Esophagus squamous epithelium (tissue), 5 donors: ENCODE measurements at regions not wholly inside any gene's neighbourhood (a gene's known extent, or its start where the extent isn't known, plus 50 kb on each side); places are given as distances from the start of the nearest gene placed in this dataset.
"Not testable (repeated sequence)": the region's sequence is repeated elsewhere in the genome, so short reads cannot be mapped to it uniquely, and the experiment has no call there.

Experiments
- DNase-seq: peaks from one replicate; lab custom pipeline; 2025; lab: John Stamatoyannopoulos, UW
- H3K27ac ChIP-seq, 4 donors: fragments of 200-600 bp; sonication (generic); one replicate each; pipeline ENCODE4 v1.5.1; 2016 to 2019; ENCODE audit warnings: mild to moderate bottlenecking in 1 of 4
- H3K27me3 ChIP-seq, 4 donors: fragments of 200-600 bp; sonication (generic); 1 replicate in 3 of 4; 2 replicates in 1 of 4; pipeline versions ENCODE4 v1.5.1 to v1.6.0; 2017 to 2021; ENCODE audit warnings: antibody characterized with exemption in 1 of 4
- H3K36me3 ChIP-seq, 3 donors: fragments of 200-600 bp; sonication (generic); one replicate each; pipeline ENCODE4 v1.5.1; 2016 to 2019
- H3K4me1 ChIP-seq, 3 donors: fragments of 200-600 bp; sonication (generic); one replicate each; pipeline ENCODE4 v1.5.1; 2017 to 2019
- H3K4me3 ChIP-seq, 4 donors: fragments of 200-600 bp; sonication (generic); 1 replicate in 3 of 4; 2 replicates in 1 of 4; pipeline ENCODE4 v1.5.1; 2016 to 2019; ENCODE audit warnings: mild to moderate bottlenecking in 2 of 4, moderate library complexity in 1 of 4
- H3K9me3 ChIP-seq, 3 donors: fragments of 200-600 bp; sonication (generic); one replicate each; pipeline ENCODE4 v1.5.1; 2016 to 2019
- POLR2A ChIP-seq, 4 donors: fragments of 450-650 bp; IDR thresholded peaks; one replicate each; pipeline ENCODE4 v1.6.1; 2017; ENCODE audit warnings: antibody characterized with exemption in 4 of 4, mild to moderate bottlenecking in 4 of 4, moderate library complexity in 3 of 4
- WGBS, 2 donors: methylation state at CpG; one replicate each; pipeline ENCODE4 v1.1.5; 2018; 5-methylcytosine and 5-hydroxymethylcytosine counted together
- intact Hi-C: fragments of 100-400 bp; cut with DNase I; formaldehyde crosslinking; loops from one replicate; pipeline ENCODE4 v1.15.0; 2022
- TF ChIP-seq, protein P1 (sequence below), 6 experiments: fragments of 450-650 bp in 4 of 6; fragments of 200-600 bp in 2 of 6; sonication (generic) in 2 of 6; IDR thresholded peaks; one replicate each; pipeline ENCODE4 v1.5.1; 2016 to 2019; ENCODE audit warnings: antibody characterized with exemption in 6 of 6, mild to moderate bottlenecking in 4 of 6, moderate library complexity in 4 of 6
- donor health status: DM: yes; HTN: yes; CAD: no.

DNA sequence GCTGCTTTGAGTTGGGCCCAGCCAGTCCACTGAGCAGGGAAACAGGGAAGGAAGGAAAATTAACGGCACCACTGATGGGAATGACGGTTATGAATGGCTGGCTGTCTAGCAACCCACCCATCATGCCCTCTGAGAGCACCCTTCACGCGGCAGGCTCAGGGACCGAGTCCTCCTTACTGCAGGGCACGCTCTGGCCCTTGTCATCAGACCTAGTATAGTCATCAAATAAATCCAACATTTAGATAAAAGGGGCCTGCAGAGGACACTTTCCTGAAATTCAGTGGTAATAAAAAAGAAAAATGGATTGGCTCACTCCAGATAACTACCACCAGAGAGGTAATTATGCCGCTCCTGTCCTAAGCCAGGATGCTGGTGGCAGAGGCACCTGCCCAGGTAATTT, 509.4 kb downstream of the MATN1 start:
- TF ChIP-seq, protein P1, sequence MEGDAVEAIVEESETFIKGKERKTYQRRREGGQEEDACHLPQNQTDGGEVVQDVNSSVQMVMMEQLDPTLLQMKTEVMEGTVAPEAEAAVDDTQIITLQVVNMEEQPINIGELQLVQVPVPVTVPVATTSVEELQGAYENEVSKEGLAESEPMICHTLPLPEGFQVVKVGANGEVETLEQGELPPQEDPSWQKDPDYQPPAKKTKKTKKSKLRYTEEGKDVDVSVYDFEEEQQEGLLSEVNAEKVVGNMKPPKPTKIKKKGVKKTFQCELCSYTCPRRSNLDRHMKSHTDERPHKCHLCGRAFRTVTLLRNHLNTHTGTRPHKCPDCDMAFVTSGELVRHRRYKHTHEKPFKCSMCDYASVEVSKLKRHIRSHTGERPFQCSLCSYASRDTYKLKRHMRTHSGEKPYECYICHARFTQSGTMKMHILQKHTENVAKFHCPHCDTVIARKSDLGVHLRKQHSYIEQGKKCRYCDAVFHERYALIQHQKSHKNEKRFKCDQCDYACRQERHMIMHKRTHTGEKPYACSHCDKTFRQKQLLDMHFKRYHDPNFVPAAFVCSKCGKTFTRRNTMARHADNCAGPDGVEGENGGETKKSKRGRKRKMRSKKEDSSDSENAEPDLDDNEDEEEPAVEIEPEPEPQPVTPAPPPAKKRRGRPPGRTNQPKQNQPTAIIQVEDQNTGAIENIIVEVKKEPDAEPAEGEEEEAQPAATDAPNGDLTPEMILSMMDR (IDR thresholded peaks at IDR 0.05): no peak
- TF ChIP-seq POLR2A (IDR thresholded peaks at IDR 0.05): no peak
- intact Hi-C loops: no loop called here
- peaks cover 0 to 30% (median 0%) of the 10 kb centered on the region in 4 donors for H3K27me3 ChIP-seq
- no peaks in the 10 kb centered on the region for H3K36me3 ChIP-seq
- H3K4me3 ChIP-seq: no peak overlapping the region
- DNase-seq: no peak
- no peaks in the 10 kb centered on the region for H3K4me1 ChIP-seq
- H3K9me3 ChIP-seq: no peaks in the 10 kb centered on the region
- 80 to 86% methylated on average over 5 to 7 of the region's 7 CpGs for WGBS, 2 donors
- H3K27ac ChIP-seq: no peak overlapping the region

DNA sequence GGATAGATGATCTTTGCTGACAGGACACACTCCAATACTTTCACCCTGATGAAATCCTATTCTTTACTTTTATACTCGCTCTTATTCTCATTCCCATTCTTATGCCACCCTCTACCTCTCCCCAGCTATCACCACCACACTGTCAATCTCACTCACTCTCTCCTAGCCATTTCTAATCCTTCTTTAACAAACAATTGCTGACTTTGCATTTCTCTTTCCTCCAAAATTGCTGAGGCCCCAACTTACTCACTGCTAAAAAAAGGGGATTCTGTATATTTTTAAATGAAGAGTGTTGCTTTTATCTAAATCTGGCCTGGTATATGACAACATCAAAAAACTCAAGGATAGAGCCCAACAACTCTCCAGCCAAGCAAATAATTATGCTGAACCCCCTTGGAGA, 515.4 kb downstream of the MATN1 start:
- intact Hi-C loops: not testable (repeated sequence)
- 89 to 90% methylated on average over 1 of the region's 1 CpG for WGBS, 2 donors

DNA sequence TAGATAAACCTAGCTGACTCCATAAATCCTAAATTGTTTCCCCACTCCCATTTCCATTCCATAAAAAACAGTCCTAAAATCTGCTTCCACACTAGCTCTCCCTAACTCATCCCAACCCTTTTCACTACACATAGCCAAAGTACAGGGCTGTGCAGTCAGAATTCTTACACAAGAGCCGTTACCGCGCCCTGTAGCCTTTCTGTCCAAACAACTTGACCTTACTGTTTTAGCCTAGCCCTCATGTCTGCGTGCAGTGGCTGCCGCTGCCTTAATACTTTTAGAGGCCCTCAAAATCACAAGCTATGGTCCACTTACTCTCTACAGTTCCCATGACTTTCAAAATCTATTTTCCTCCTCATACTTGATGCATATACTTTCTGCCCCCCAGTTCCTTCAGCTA, 516.8 kb downstream of the MATN1 start:
- DNase-seq, H3K36me3 ChIP-seq, H3K9me3 ChIP-seq, H3K4me3 ChIP-seq, H3K4me1 ChIP-seq, H3K27ac ChIP-seq, intact Hi-C loops: not testable (repeated sequence)
- peaks cover 0 to 14% (median 0%) of the 10 kb centered on the region in 4 donors for H3K27me3 ChIP-seq
- WGBS, 2 donors: 88 to 93% methylated on average over 5 of the region's 5 CpGs

More for the DNA sequence above, 515.4 kb downstream of the MATN1 start:
- H3K36me3 ChIP-seq, H3K27ac ChIP-seq, H3K4me3 ChIP-seq, H3K4me1 ChIP-seq, DNase-seq, H3K9me3 ChIP-seq: not testable (repeated sequence)
- H3K27me3 ChIP-seq: peaks cover 0 to 23% (median 0%) of the 10 kb centered on the region in 4 donors

DNA sequence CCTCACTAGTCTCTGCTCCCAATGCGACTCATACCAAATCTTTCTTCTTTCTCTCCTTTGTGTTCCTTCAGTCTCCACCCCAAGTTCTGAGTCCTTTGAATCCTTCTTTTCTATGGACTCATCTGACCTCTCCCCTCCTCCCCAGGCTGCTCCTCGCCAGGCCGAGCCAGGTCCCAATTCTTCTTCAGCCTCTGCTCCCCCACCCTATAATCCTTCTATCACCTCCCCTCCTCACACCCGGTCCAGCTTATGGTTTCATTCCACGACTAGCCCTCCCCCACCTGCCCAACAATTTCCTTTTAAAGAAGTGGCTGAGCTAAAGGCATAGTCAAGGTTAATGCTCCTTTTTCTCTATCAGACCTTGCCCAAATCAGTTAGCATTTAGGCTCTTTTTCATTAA, 518.5 kb downstream of the MATN1 start:
- 67 to 71% methylated on average over 5 of the region's 5 CpGs for WGBS, 2 donors
- H3K4me1 ChIP-seq, DNase-seq, H3K27ac ChIP-seq, H3K9me3 ChIP-seq, H3K36me3 ChIP-seq, H3K4me3 ChIP-seq, intact Hi-C loops, H3K27me3 ChIP-seq: not testable (repeated sequence)

DNA sequence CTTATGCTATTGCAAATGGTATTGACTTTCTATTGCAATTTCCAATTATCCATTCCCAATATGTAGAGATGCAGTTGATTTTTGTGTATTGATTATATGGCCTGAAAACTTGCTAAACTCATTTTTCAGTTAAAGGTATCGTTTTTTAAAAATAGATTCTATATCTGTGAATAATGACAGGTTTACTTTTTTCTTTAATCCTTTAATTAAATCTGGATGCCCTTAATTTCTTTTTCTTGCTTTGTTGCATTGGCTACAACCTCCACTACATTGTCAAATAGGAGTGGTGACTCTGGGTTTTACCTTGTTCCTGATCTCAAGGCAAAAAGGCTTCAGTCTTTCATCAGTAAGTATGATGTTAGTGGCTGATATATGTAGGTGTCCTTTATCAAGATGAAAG, 522.4 kb downstream of the MATN1 start:
- intact Hi-C loops: no loop called here
- no peak for TF ChIP-seq POLR2A (IDR thresholded peaks at IDR 0.05)
- TF ChIP-seq, protein P1 (IDR thresholded peaks at IDR 0.05): no peak
- Histone ChIP-seq H3K4me1 (peaks cover 0 to 7% (median 6%) of the 10 kb centered on the region in 3 donors), H3K27ac (no peak overlapping the region), H3K27me3 (peaks cover 0 to 29% (median 0%) of the 10 kb centered on the region in 4 donors), H3K9me3 (no peaks in the 10 kb centered on the region), H3K36me3 (no peaks in the 10 kb centered on the region), H3K4me3 (no peak overlapping the region)
- no peak for DNase-seq
- WGBS, 2 donors: 37 to 52% methylated on average over 1 of the region's 1 CpG

DNA sequence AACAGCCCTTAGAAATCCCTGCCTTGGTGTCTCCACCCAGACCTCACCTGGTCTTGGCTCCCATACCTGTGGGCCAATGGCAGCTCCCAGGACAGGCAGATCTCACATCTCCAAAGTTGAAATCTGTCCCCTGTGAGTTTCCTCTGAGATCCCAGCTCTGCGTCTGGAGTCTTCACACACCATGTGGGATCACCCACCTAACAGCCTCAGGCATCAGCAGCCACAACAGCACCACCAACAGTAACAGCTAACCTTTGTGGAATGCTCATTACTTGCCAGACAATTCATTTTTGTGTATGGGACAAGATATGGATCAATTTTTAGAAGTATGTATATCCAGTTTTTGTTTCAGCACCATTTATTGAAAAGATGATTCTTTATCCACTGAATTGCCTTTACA, 523.2 kb downstream of the MATN1 start:
- Histone ChIP-seq H3K4me3 (no peak overlapping the region), H3K36me3 (no peaks in the 10 kb centered on the region), H3K4me1 (peaks cover 0 to 7% (median 6%) of the 10 kb centered on the region in 3 donors), H3K9me3 (no peaks in the 10 kb centered on the region), H3K27me3 (peaks cover 0 to 34% (median 0%) of the 10 kb centered on the region in 4 donors), H3K27ac (no peak overlapping the region)
- 55% methylated on average over 1 of the region's 1 CpG; no CpG with 5 or more reads in 1 of the 2 donors for WGBS, 2 donors
- intact Hi-C loops: no loop called here
- no peak for DNase-seq
- TF ChIP-seq, protein P1 (IDR thresholded peaks at IDR 0.05): no peak
- no peak for TF ChIP-seq POLR2A (IDR thresholded peaks at IDR 0.05)

DNA sequence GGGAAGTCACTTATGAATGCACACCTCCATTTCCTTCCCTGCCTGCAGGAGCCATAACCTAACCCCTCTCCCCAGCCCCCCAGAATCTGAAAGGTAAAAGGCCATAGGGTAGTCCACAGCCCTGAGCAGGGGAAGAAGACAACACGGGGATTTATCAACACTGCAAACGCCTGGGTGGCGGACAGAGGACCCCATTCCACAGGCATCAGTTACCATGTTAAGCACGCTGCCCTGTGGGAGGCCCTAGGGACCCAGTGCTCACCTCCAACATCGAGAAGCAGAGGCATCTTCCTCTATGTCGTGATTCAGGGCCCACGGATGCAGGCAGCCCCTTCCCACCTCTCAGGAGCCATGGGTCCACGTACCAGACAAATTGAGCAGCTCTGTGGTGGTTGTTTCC, 523.8 kb downstream of the MATN1 start:
- Histone ChIP-seq H3K27ac (no peak overlapping the region), H3K27me3 (peaks cover 0 to 30% (median 0%) of the 10 kb centered on the region in 4 donors), H3K36me3 (no peaks in the 10 kb centered on the region), H3K4me1 (peaks cover 0 to 7% (median 6%) of the 10 kb centered on the region in 3 donors), H3K4me3 (no peak overlapping the region), H3K9me3 (no peaks in the 10 kb centered on the region)
- 69 to 74% methylated on average over 4 to 7 of the region's 8 CpGs for WGBS, 2 donors
- intact Hi-C loops: no loop called here
- DNase-seq: no peak
- TF ChIP-seq, protein P1 (IDR thresholded peaks at IDR 0.05): no peak
- no peak for TF ChIP-seq POLR2A (IDR thresholded peaks at IDR 0.05)
